ENCODE measurements at regions not wholly inside any gene's neighbourhood (a gene's known extent, or its start where the extent isn't known, plus 50 kb on each side); places are given as distances from the start of the nearest gene placed in this dataset.

- no peak for TF ChIP-seq POLR2AphosphoS5 (IDR thresholded peaks at IDR 0.05; ENCODE audit: low read depth)
- TF ChIP-seq GABPA (IDR thresholded peaks at IDR 0.05; ENCODE audit: low read depth) = no peak
- TF ChIP-seq CTCF (IDR thresholded peaks at IDR 0.05; ENCODE audit: insufficient read depth, low read length) = no peak
- no peak for TF ChIP-seq REST (IDR thresholded peaks at IDR 0.05; ENCODE audit: insufficient replicate concordance, low read depth)
- no peak for TF ChIP-seq SPI1 (IDR thresholded peaks at IDR 0.05; ENCODE audit: borderline replicate concordance, low read depth)
- Histone ChIP-seq H3K4me3 (replicated peaks; ENCODE audit: insufficient read depth, low read length) (no peak overlapping the region), H3K27me3 (ENCODE audit: insufficient read depth, poor library complexity, severe bottlenecking) (no peaks in the 10 kb centered on the region), H3K27ac (replicated peaks) (no peak overlapping the region)
- no peak for DNase-seq (ENCODE audit: low read depth in 1 of 2, low spot score in 1 of 2)
Measured at GRCh38 chr12:30858471-30858870, 68.1 kb upstream of the TSPAN11 start.

GRCh38 chr12:30853561-30854133 is 72.9 kb upstream of the TSPAN11 start:
- no peak overlapping the region for H3K4me3 ChIP-seq (replicated peaks; ENCODE audit: insufficient read depth, low read length)
- no peak overlapping the region for H3K27ac ChIP-seq (replicated peaks)
- DNase-seq (ENCODE audit: low read depth in 1 of 2, low spot score in 1 of 2) = no peak
- TF ChIP-seq CTCF (IDR thresholded peaks at IDR 0.05; ENCODE audit: insufficient read depth, low read length) (no peak), POLR2AphosphoS5 (IDR thresholded peaks at IDR 0.05; ENCODE audit: low read depth) (no peak), GABPA (IDR thresholded peaks at IDR 0.05; ENCODE audit: low read depth) (no peak), SPI1 (IDR thresholded peaks at IDR 0.05; ENCODE audit: borderline replicate concordance, low read depth) (no peak), REST (IDR thresholded peaks at IDR 0.05; ENCODE audit: insufficient replicate concordance, low read depth) (no peak)
- no peaks in the 10 kb centered on the region for H3K27me3 ChIP-seq (ENCODE audit: insufficient read depth, poor library complexity, severe bottlenecking)

DNA sequence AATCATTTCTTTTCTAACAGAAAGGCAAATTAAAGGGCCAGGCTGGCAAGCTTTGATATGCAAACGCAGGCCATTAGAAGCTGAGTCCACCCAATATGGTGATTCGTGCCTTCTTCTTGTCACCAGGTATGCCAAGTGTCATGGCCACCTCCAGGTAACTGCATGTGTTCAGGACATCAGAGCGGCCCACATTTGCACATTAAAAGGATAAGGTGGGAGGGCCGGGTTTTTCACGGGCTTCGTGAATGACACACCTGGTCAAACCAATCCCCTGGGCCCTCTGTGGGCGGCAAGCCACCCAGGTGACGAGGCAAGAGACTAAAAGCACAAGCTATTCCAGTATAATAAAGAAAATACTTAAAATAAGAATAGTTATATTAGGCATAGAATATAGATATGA is 75.9 kb upstream of the TSPAN11 start:
- DNase-seq (ENCODE audit: low read depth in 1 of 2, low spot score in 1 of 2) = no peak
- H3K27me3 ChIP-seq (ENCODE audit: insufficient read depth, poor library complexity, severe bottlenecking) = no peaks in the 10 kb centered on the region
- no peak overlapping the region for H3K27ac ChIP-seq (replicated peaks)
- TF ChIP-seq GABPA (IDR thresholded peaks at IDR 0.05; ENCODE audit: low read depth) (no peak), SPI1 (IDR thresholded peaks at IDR 0.05; ENCODE audit: borderline replicate concordance, low read depth) (no peak), POLR2AphosphoS5 (IDR thresholded peaks at IDR 0.05; ENCODE audit: low read depth) (no peak), CTCF (IDR thresholded peaks at IDR 0.05; ENCODE audit: insufficient read depth, low read length) (no peak)
- no peak overlapping the region for H3K4me3 ChIP-seq (replicated peaks; ENCODE audit: insufficient read depth, low read length)

DNA sequence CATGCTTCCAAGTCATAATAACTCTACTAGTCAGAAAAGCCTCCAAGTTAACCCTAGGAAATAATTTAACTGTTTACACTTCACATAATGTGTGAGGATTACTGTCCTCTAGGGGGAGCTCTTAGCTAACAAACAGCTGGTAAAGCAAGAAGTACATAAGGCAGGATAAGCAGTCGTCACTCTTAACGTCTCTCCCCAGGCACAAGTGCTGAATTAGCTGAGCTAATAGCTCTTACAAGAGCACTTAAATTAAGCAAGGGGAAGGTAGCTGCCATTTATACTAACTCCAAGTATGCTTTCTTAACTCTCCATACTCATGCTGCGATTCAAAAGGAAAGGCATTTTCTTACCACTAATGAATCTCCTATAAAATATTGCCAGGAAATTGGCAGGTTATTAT is 79.3 kb upstream of the TSPAN11 start:
- TF ChIP-seq REST (IDR thresholded peaks at IDR 0.05; ENCODE audit: insufficient replicate concordance, low read depth) (no peak), CTCF (IDR thresholded peaks at IDR 0.05; ENCODE audit: insufficient read depth, low read length) (peak; percentile 33)
- Histone ChIP-seq H3K27ac (replicated peaks) (no peak overlapping the region), H3K4me3 (replicated peaks; ENCODE audit: insufficient read depth, low read length) (no peak overlapping the region), H3K27me3 (ENCODE audit: insufficient read depth, poor library complexity, severe bottlenecking) (no peaks in the 10 kb centered on the region)
- DNase-seq (ENCODE audit: low read depth in 1 of 2, low spot score in 1 of 2) = peak; percentile 38 to 57
